DND-41 (cell line): ENCODE measurements at regions not wholly inside any gene's neighbourhood (a gene's known extent, or its start where the extent isn't known, plus 50 kb on each side); places are given as distances from the start of the nearest gene placed in this dataset.

Experiments used
- ATAC-seq: fragments of 200-7000 bp; cut with Tn5 transposase; 3 replicates; pipeline ENCODE4 v1.9.1; 2021; ENCODE audit warnings: low read depth; ENCODE audit not compliant: insufficient read depth
- DNase-seq: peaks from one replicate; pipeline ENCODE4 v3.0.0-alpha.2; 2020
- H2AFZ ChIP-seq: 2 replicates; pipeline ENCODE4 v1.6.0; 2012; ENCODE audit warnings: low read depth, low read length
- H3K27ac ChIP-seq: 2 replicates; pipeline ENCODE4 v1.5.1; 2012; ENCODE audit warnings: low read length, inconsistent platforms
- H3K27me3 ChIP-seq: fragments of 200-600 bp; sonication (generic); 2 replicates; pipeline ENCODE4 v1.6.0; 2012; ENCODE audit warnings: low read length, mild to moderate bottlenecking, inconsistent platforms; ENCODE audit not compliant: insufficient read depth, poor library complexity
- H3K36me3 ChIP-seq: 2 replicates; pipeline ENCODE4 v1.5.1; 2012; ENCODE audit warnings: low read length, inconsistent platforms; ENCODE audit not compliant: insufficient read depth
- H3K4me1 ChIP-seq: 2 replicates; pipeline ENCODE4 v1.5.1; 2012; ENCODE audit warnings: mild to moderate bottlenecking, low read length; ENCODE audit not compliant: insufficient read depth
- H3K4me2 ChIP-seq: 2 replicates; pipeline ENCODE4 v1.6.0; 2012; ENCODE audit warnings: mild to moderate bottlenecking, moderate library complexity, low read length, inconsistent platforms; ENCODE audit not compliant: insufficient read depth
- H3K4me3 ChIP-seq, 2 experiments: fragments of 200-600 bp in 1 of 2; shearing (Covaris generic) in 1 of 2; 2 replicates each; pipeline ENCODE4 v1.5.1; 2012 to 2016; ENCODE audit warnings: inconsistent platforms in 2 of 2, low read length in 2 of 2, mild to moderate bottlenecking in 2 of 2, low read depth in 1 of 2, moderate library complexity in 1 of 2
- H3K79me2 ChIP-seq: 2 replicates; pipeline ENCODE4 v1.6.0; 2012; ENCODE audit warnings: low read length, inconsistent platforms; ENCODE audit not compliant: insufficient read depth
- H3K9ac ChIP-seq: 2 replicates; pipeline ENCODE4 v1.6.0; 2012; ENCODE audit warnings: low read depth, mild to moderate bottlenecking, inconsistent platforms, low read length, moderate library complexity
- H3K9me3 ChIP-seq: 2 replicates; pipeline ENCODE4 v1.5.1; 2012; ENCODE audit warnings: low read length, moderate library complexity, mild to moderate bottlenecking, inconsistent platforms; ENCODE audit not compliant: insufficient read depth, severe bottlenecking
- H4K20me1 ChIP-seq: 2 replicates; pipeline ENCODE4 v1.6.0; 2012; ENCODE audit warnings: low read length; ENCODE audit not compliant: insufficient read depth
- EZH2 ChIP-seq: IDR thresholded peaks from 3 replicates; pipeline ENCODE4 v1.6.1; 2012; ENCODE audit warnings: borderline replicate concordance, low read depth, mild to moderate bottlenecking, moderate library complexity, low read length, inconsistent platforms; ENCODE audit not compliant: severe bottlenecking
- TF ChIP-seq, protein P1 (sequence below): IDR thresholded peaks from 2 replicates; pipeline ENCODE4 v1.5.1; 2012; ENCODE audit warnings: borderline replicate concordance, low read length, moderate library complexity, mild to moderate bottlenecking; ENCODE audit not compliant: poor library complexity, severe bottlenecking; ENCODE audit errors: extremely low read depth

DNA sequence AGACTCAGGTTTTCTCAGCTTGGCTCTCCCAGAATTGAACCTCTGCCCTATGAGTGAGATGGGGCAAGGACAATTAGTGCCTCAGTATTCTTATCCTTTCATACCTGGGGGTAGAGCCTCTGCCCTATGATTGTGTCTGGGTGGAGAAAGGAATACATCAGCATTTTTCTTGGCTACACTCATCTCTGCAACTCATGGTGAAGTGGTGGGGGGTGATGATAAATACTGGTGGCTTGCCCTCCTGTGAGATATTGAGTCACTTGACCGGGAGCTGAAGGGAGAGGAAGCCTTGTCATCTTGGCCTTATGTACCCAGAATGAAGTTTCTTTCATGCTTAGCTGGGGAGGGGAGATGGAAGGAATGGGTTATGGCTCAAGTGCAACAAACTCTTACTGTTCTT, 71.3 kb upstream of the ENOX2 start:
- DNase-seq: no peak

DNA sequence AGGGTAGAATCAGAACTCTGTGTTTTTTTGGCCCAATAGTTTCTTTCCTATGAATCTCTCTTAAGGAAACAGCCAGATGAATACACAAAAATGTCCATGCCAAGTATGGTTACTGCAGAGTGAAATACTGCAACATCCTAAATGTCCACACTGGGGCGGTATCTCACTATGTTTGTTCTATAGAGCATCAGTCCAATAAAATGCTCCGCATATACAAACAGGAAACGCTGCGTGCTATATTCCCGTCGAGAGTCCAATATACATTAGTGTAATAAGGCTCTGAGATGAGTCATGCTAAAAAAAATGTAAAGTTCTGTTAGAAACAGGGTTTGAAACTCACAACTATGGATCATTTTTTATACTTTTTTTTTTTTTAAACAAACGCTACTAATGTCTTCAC, 72.9 kb upstream of the ENOX2 start:
- no peaks in the 10 kb centered on the region for H3K4me1 ChIP-seq
- no peaks in the 10 kb centered on the region for H3K9me3 ChIP-seq
- H3K9ac ChIP-seq: no peak overlapping the region
- DNase-seq: peak; percentile 19
- H3K79me2 ChIP-seq: no peaks in the 10 kb centered on the region
- H3K4me3 ChIP-seq: no peak overlapping the region
- ATAC-seq: peak; percentile 70
- no peaks in the 10 kb centered on the region for H3K27me3 ChIP-seq
- TF ChIP-seq, protein P1, sequence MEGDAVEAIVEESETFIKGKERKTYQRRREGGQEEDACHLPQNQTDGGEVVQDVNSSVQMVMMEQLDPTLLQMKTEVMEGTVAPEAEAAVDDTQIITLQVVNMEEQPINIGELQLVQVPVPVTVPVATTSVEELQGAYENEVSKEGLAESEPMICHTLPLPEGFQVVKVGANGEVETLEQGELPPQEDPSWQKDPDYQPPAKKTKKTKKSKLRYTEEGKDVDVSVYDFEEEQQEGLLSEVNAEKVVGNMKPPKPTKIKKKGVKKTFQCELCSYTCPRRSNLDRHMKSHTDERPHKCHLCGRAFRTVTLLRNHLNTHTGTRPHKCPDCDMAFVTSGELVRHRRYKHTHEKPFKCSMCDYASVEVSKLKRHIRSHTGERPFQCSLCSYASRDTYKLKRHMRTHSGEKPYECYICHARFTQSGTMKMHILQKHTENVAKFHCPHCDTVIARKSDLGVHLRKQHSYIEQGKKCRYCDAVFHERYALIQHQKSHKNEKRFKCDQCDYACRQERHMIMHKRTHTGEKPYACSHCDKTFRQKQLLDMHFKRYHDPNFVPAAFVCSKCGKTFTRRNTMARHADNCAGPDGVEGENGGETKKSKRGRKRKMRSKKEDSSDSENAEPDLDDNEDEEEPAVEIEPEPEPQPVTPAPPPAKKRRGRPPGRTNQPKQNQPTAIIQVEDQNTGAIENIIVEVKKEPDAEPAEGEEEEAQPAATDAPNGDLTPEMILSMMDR: peak; percentile 67
- TF ChIP-seq EZH2: no peak
- no peak overlapping the region for H3K4me2 ChIP-seq
- no peak overlapping the region for H3K27ac ChIP-seq
- H2AFZ ChIP-seq: no peak overlapping the region
- no peaks in the 10 kb centered on the region for H4K20me1 ChIP-seq
- no peaks in the 10 kb centered on the region for H3K36me3 ChIP-seq

More for the DNA sequence above, 71.3 kb upstream of the ENOX2 start:
- Histone ChIP-seq H2AFZ (no peak overlapping the region), H3K4me3 (no peak overlapping the region), H3K9ac (no peak overlapping the region), H3K4me2 (no peak overlapping the region), H3K9me3 (no peaks in the 10 kb centered on the region), H3K36me3 (no peaks in the 10 kb centered on the region), H3K27ac (no peak overlapping the region), H3K79me2 (no peaks in the 10 kb centered on the region), H4K20me1 (no peaks in the 10 kb centered on the region), H3K27me3 (no peaks in the 10 kb centered on the region), H3K4me1 (no peaks in the 10 kb centered on the region)
- TF ChIP-seq, protein P1: no peak
- no peak for TF ChIP-seq EZH2
- no peak for ATAC-seq

DNA sequence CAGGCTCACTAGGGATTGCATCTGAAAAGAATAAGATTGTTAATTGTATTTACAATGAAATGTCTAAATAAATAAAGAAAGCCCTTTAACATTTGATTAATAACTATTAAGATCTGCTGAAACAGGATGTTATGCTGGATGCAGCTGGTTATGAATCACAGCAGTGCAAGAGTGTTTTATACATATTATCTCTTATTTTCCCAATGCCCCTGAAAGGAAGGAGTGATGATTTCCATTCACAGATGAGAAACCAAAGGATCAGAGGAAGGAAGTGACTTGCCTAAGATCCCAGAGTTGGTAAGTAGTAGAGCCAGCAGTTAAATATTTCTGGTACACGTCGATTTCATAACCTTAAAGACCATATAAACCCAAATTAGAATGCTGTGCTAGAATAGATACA, 76.3 kb upstream of the ARHGAP36 start:
- Histone ChIP-seq H4K20me1 (no peaks in the 10 kb centered on the region), H3K36me3 (no peaks in the 10 kb centered on the region), H3K27ac (no peak overlapping the region), H3K27me3 (no peaks in the 10 kb centered on the region), H3K9ac (no peak overlapping the region), H3K4me2 (no peak overlapping the region), H3K4me3 (no peak overlapping the region), H3K79me2 (no peaks in the 10 kb centered on the region), H2AFZ (no peak overlapping the region), H3K4me1 (no peaks in the 10 kb centered on the region), H3K9me3 (no peaks in the 10 kb centered on the region)
- ATAC-seq (no peak), DNase-seq (no peak)
- TF ChIP-seq, protein P1: no peak
- TF ChIP-seq EZH2: no peak

DNA sequence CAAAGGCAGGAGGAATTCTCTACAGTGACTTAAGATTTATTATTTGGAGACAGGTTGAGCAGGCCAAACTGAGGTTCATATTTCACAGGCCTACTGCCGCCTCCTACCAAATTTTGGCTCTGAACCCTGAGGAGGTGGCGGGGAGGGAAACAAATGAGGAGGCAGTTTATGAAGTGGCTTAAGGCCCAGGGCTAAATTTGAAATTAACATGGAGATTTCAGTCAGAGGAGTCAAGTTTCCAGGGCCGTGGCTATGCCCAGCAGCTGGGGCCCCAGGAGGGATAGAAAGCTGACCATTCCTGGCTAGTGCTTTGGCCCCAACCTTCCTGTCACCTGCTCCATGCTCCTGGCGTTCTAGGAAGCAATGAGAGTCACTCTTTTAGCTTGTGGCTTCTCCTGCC, 73.4 kb upstream of the ARHGAP36 start:
- no peaks in the 10 kb centered on the region for H3K27me3 ChIP-seq
- H3K9me3 ChIP-seq: no peaks in the 10 kb centered on the region
- DNase-seq: no peak
- no peak overlapping the region for H3K27ac ChIP-seq
- H3K4me1 ChIP-seq: no peaks in the 10 kb centered on the region
- no peaks in the 10 kb centered on the region for H3K79me2 ChIP-seq
- ATAC-seq: no peak
- no peak overlapping the region for H2AFZ ChIP-seq
- TF ChIP-seq EZH2: no peak
- TF ChIP-seq, protein P1: no peak
- no peak overlapping the region for H3K9ac ChIP-seq
- no peaks in the 10 kb centered on the region for H3K36me3 ChIP-seq
- no peak overlapping the region for H3K4me2 ChIP-seq
- H4K20me1 ChIP-seq: no peaks in the 10 kb centered on the region
- no peak overlapping the region for H3K4me3 ChIP-seq
